K562 (cell line): ENCODE measurements at regions not wholly inside any gene's neighbourhood (a gene's known extent, or its start where the extent isn't known, plus 50 kb on each side); places are given as distances from the start of the nearest gene placed in this dataset.

ENCODE experiments used
- ATAC-seq: fragments of 200-7000 bp; cut with Tn5 transposase; 3 replicates; pipeline ENCODE4 v1.9.1; 2020; ENCODE audit warnings: moderate library complexity
- BruUV-seq: library from RNA; stranded (reverse); fragments of 400-500 nt; replicated peaks from 2 replicates; lab custom pipeline; 2021; lab: Mats Ljungman, UMichigan
- CTCF ChIA-PET: fragments of 300-600 bp; formaldehyde crosslinking; extraction: SDS; loops from one replicate; lab custom pipeline; 2021; ENCODE audit warnings: low intra/inter-chr PET ratio; lab: Yijun Ruan, JAX
- POLR2A ChIA-PET: fragments of 300-600, 350-650 bp; sonication (Branson Sonifier 250); formaldehyde crosslinking; extraction: SDS; loops from one replicate; lab custom pipeline; 2021; ENCODE audit warnings: antibody characterized with exemption, inconsistent platforms; lab: Yijun Ruan, JAX
- DNase-seq, 4 experiments: peaks; one replicate each; pipeline versions ENCODE4 v3.0.0 to v3.0.0-alpha.2; 2011 to 2018; ENCODE audit warnings: low spot score in 3 of 4, mixed read lengths in 3 of 4; ENCODE audit errors: extremely low read depth in 1 of 4
- FAIRE-seq: peaks from 2 replicates; lab custom pipeline; 2011; peaks lifted over from hg19 to GRCh38; lab: Jason Lieb, UNC
- H2AFZ ChIP-seq: 2 replicates; pipeline ENCODE4 v1.6.0; 2011; ENCODE audit warnings: low read depth, low read length, control low read depth, inconsistent platforms
- H3K27ac ChIP-seq: fragments of 200-600 bp; 3 replicates; pipeline ENCODE4 v1.8.0; 2011; ENCODE audit warnings: low read depth, mild to moderate bottlenecking, control low read depth, inconsistent platforms, low read length, moderate library complexity, mixed read lengths; ENCODE audit errors: extremely low read depth
- H3K27me3 ChIP-seq, 2 experiments: fragments of 300-600 bp in 1 of 2; 2 replicates in 1 of 2; 3 replicates in 1 of 2; pipeline versions ENCODE4 v1.6.0 to v1.8.0; 2011; ENCODE audit warnings: inconsistent platforms in 2 of 2, low read length in 2 of 2, mild to moderate bottlenecking in 1 of 2, mixed read lengths in 1 of 2, moderate library complexity in 1 of 2; ENCODE audit not compliant: control insufficient read depth in 2 of 2, insufficient read depth in 2 of 2
- H3K36me3 ChIP-seq: fragments of 300-600 bp; 3 replicates; pipeline ENCODE4 v1.8.0; 2011; ENCODE audit warnings: mild to moderate bottlenecking, low read length, inconsistent platforms; ENCODE audit not compliant: control insufficient read depth, insufficient read depth
- H3K4me1 ChIP-seq, 2 experiments: fragments of 200-600 bp in 1 of 2; replicated peaks in 1 of 2; 2 replicates in 1 of 2; 3 replicates in 1 of 2; pipeline versions ENCODE4 v1.5.1 to v1.8.0; 2011; ENCODE audit warnings: inconsistent platforms in 2 of 2, low read length in 2 of 2, mild to moderate bottlenecking in 1 of 2, mixed read lengths in 1 of 2, moderate library complexity in 1 of 2; ENCODE audit not compliant: control insufficient read depth in 2 of 2, insufficient read depth in 2 of 2
- H3K4me2 ChIP-seq: 2 replicates; pipeline ENCODE4 v1.6.1; 2011; ENCODE audit warnings: low read length, control low read depth, inconsistent platforms, mixed read lengths; ENCODE audit not compliant: insufficient read depth
- H3K4me3 ChIP-seq: fragments of 200-600 bp; sonication (generic), shearing (Covaris generic); 2 replicates; pipeline ENCODE4 v1.5.1; 2016; ENCODE audit warnings: control low read depth, inconsistent platforms
- H3K79me2 ChIP-seq: fragments of 200-600 bp; 3 replicates; pipeline ENCODE4 v1.8.0; 2011; ENCODE audit warnings: low read length, inconsistent platforms; ENCODE audit not compliant: control insufficient read depth, insufficient read depth
- H3K9ac ChIP-seq, 2 experiments: 2 replicates each; pipeline versions ENCODE4 v1.6.0 to v1.6.1; 2011; ENCODE audit warnings: low read depth in 2 of 2, low read length in 2 of 2, control low read depth in 1 of 2, inconsistent platforms in 1 of 2, mild to moderate bottlenecking in 1 of 2, mixed read lengths in 1 of 2; ENCODE audit not compliant: insufficient read depth in 1 of 2
- H3K9me1 ChIP-seq: one replicate; pipeline ENCODE4 v1.6.0; 2011; ENCODE audit warnings: inconsistent platforms, mild to moderate bottlenecking, low read length, moderate library complexity; ENCODE audit not compliant: control insufficient read depth, insufficient read depth
- H3K9me3 ChIP-seq: replicated peaks from 2 replicates; pipeline ENCODE4 v1.5.1; 2011; ENCODE audit warnings: low read depth, low read length, inconsistent platforms; ENCODE audit not compliant: control insufficient read depth, insufficient read depth
- H4K20me1 ChIP-seq: replicated peaks from 2 replicates; pipeline ENCODE4 v1.6.1; 2011; ENCODE audit warnings: low read length, inconsistent platforms, mixed read lengths; ENCODE audit not compliant: control insufficient read depth, insufficient read depth
- ARID2 ChIP-seq: fragments of 450-650 bp; IDR thresholded peaks from 2 replicates; pipeline ENCODE4 v1.6.1; 2017; ENCODE audit warnings: antibody characterized with exemption, mild to moderate bottlenecking
- FOXJ2 ChIP-seq: fragments of 200-800 bp; sonication (Bioruptor generic); IDR thresholded peaks from 2 replicates; pipeline ENCODE4 v1.6.1; 2016; ENCODE audit warnings: missing genetic modification characterization, missing compliant biosample characterization
- FOXK2 ChIP-seq, 2 experiments: fragments of 450-650 bp; IDR thresholded peaks in 1 of 2; conservative IDR thresholded peaks in 1 of 2; 2 replicates each; pipeline ENCODE4 v1.6.1; 2016; ENCODE audit warnings: low read depth in 2 of 2, mild to moderate bottlenecking in 1 of 2
- NFE2L1 ChIP-seq: fragments of 450-650 bp; IDR thresholded peaks from 2 replicates; pipeline ENCODE4 v1.6.1; 2016; ENCODE audit warnings: missing genetic modification characterization, low read depth, mild to moderate bottlenecking, missing compliant biosample characterization, moderate library complexity, borderline replicate concordance
- NR2F6 ChIP-seq: fragments of 450-650 bp; formaldehyde crosslinking; IDR thresholded peaks from 2 replicates; pipeline ENCODE4 v1.4.0; 2020; ENCODE audit warnings: mild to moderate bottlenecking
- RBM14 ChIP-seq: fragments of 200-400 bp; formaldehyde crosslinking; IDR thresholded peaks from 2 replicates; pipeline ENCODE4 v1.6.1; 2018; ENCODE audit warnings: low read depth, mild to moderate bottlenecking, low read length, moderate library complexity, borderline replicate concordance; ENCODE audit not compliant: insufficient read depth
- RBM34 ChIP-seq: fragments of 200-400 bp; formaldehyde crosslinking; IDR thresholded peaks from 2 replicates; pipeline ENCODE4 v1.6.1; 2018; ENCODE audit warnings: low read length, borderline replicate concordance; ENCODE audit not compliant: insufficient read depth
- RHOXF2B ChIP-seq: fragments of 250-450 bp; sonication (Bioruptor Pico); conservative IDR thresholded peaks from 2 replicates; pipeline ENCODE4 v1.5.1; 2021
- TRIM24 ChIP-seq, 2 experiments: fragments of 450-650 bp; IDR thresholded peaks; 2 replicates each; pipeline ENCODE4 v1.6.1; 2016
- YBX1 ChIP-seq: fragments of 450-650 bp; IDR thresholded peaks from 2 replicates; pipeline ENCODE4 v1.7.1; 2016; ENCODE audit warnings: mild to moderate bottlenecking
- ZNF589 ChIP-seq: fragments of 200-800 bp; sonication (Bioruptor generic); IDR thresholded peaks from 2 replicates; pipeline ENCODE4 v1.6.1; 2016; ENCODE audit warnings: low read depth, missing genetic modification characterization, missing compliant biosample characterization
- WGBS: fragments of 100-300 bp; shearing (Covaris generic); methylation state at CpG from one replicate; pipeline ENCODE4 v1.1.6; 2016; ENCODE audit warnings: low coverage, mixed read lengths; ENCODE audit not compliant: insufficient coverage; ENCODE audit errors: missing lambda C conversion rate; 5-methylcytosine and 5-hydroxymethylcytosine counted together
- in situ Hi-C: fragments of 300-500 bp; cut with MboI; formaldehyde crosslinking; loops from 4 replicates; pipeline ENCODE4 v1.15.0; 2018; ENCODE audit warnings: inconsistent platforms, mixed read lengths
- intact Hi-C: fragments of 100-400 bp; cut with micrococcal nuclease; formaldehyde crosslinking; loops from 2 replicates; pipeline ENCODE4 v1.14.2; 2022
- TF ChIP-seq, protein P1 (sequence below): fragments of 450-650 bp; formaldehyde crosslinking; IDR thresholded peaks from 2 replicates; pipeline ENCODE4 v1.4.0; 2020; ENCODE audit warnings: mild to moderate bottlenecking

GRCh38 chr2:204150721-204151120 is 214.2 kb downstream of the ICOS start:
- TF ChIP-seq NR2F6 (CRISPR knock-in tag) (no peak), RBM34 (no peak), ZNF589 (no peak), RHOXF2B (CRISPR knock-in tag) (no peak), NFE2L1 (tag) (no peak), FOXJ2 (tag) (no peak), RBM14 (no peak), ARID2 (no peak), FOXK2 (conservative IDR thresholded peaks at IDR 0.05 in 1 of 2, IDR thresholded peaks at IDR 0.05 in 1 of 2; ENCODE audit: low read depth in 2 of 2) (no peak), YBX1 (no peak), TRIM24 (IDR thresholded peaks at IDR 0.05) (no peak)
- TF ChIP-seq, protein P1, sequence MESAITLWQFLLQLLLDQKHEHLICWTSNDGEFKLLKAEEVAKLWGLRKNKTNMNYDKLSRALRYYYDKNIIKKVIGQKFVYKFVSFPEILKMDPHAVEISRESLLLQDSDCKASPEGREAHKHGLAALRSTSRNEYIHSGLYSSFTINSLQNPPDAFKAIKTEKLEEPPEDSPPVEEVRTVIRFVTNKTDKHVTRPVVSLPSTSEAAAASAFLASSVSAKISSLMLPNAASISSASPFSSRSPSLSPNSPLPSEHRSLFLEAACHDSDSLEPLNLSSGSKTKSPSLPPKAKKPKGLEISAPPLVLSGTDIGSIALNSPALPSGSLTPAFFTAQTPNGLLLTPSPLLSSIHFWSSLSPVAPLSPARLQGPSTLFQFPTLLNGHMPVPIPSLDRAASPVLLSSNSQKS: no peak
- TF ChIP-seq, all 486 proteins: peak for 0
- Histone ChIP-seq H2AFZ (no peak overlapping the region), H3K9me3 (no peaks in the 10 kb centered on the region), H3K4me3 (no peak overlapping the region), H3K79me2 (no peaks in the 10 kb centered on the region), H3K27me3 (peaks cover 0 to 11% of the 10 kb centered on the region in 2 experiments; a peak in 1 of 5 replicates), H3K4me2 (no peak overlapping the region), H3K4me1 (no peaks in the 10 kb centered on the region; a peak in 1 of 5 replicates), H3K27ac (no peak overlapping the region), H3K9ac (no peak overlapping the region; a peak in 1 of 4 replicates), H3K9me1 (no peaks in the 10 kb centered on the region), H3K36me3 (no peaks in the 10 kb centered on the region), H4K20me1 (no peaks in the 10 kb centered on the region)
- FAIRE-seq (no peak), DNase-seq (no peak), ATAC-seq (no peak)
- ChIA-PET CTCF (no interaction called here), POLR2A (no interaction called here)
- BruUV-seq: no TSS peak
- in situ Hi-C loops: no loop called here
- intact Hi-C loops: no loop called here
- WGBS: 0% methylated on average over 7 of the region's 7 CpGs
